Mesendoderm (in vitro differentiated cells): ENCODE measurements at regions not wholly inside any gene's neighbourhood (a gene's known extent, or its start where the extent isn't known, plus 50 kb on each side); places are given as distances from the start of the nearest gene placed in this dataset.

Source experiments
- DNase-seq: peaks from one replicate; pipeline ENCODE4 v3.0.0; 2013
- H2AK5ac ChIP-seq: 2 replicates; pipeline ENCODE4 v1.6.1; 2013; ENCODE audit warnings: low read length, inconsistent platforms
- H2BK120ac ChIP-seq: 2 replicates; pipeline ENCODE4 v1.6.1; 2013; ENCODE audit warnings: low read depth, mild to moderate bottlenecking, low read length, moderate library complexity, mixed read lengths
- H2BK15ac ChIP-seq: replicated peaks from 2 replicates; pipeline ENCODE4 v1.6.1; 2013; ENCODE audit warnings: low read depth, mild to moderate bottlenecking, moderate library complexity
- H2BK5ac ChIP-seq: 2 replicates; pipeline ENCODE4 v1.6.1; 2013; ENCODE audit warnings: low read length, inconsistent platforms
- H3K18ac ChIP-seq: 2 replicates; pipeline ENCODE4 v1.6.1; 2013; ENCODE audit warnings: mild to moderate bottlenecking, low read length, mixed read lengths
- H3K23ac ChIP-seq: one replicate; pipeline ENCODE4 v1.6.1; 2013; ENCODE audit warnings: low read length
- H3K27ac ChIP-seq: 2 replicates; pipeline ENCODE4 v1.5.1; 2013; ENCODE audit warnings: low read depth, mild to moderate bottlenecking, inconsistent platforms, low read length, moderate library complexity
- H3K27me3 ChIP-seq: 2 replicates; pipeline ENCODE4 v1.6.1; 2013; ENCODE audit warnings: low read length, control low read depth, mild to moderate bottlenecking, inconsistent platforms; ENCODE audit not compliant: insufficient read depth, poor library complexity
- H3K36me3 ChIP-seq: 2 replicates; pipeline ENCODE4 v1.6.1; 2013; ENCODE audit warnings: low read length, inconsistent platforms; ENCODE audit not compliant: control insufficient read depth, insufficient read depth
- H3K4ac ChIP-seq: one replicate; pipeline ENCODE4 v1.6.1; 2013; ENCODE audit warnings: low read depth, mild to moderate bottlenecking, low read length, moderate library complexity
- H3K4me1 ChIP-seq: 2 replicates; pipeline ENCODE4 v1.6.1; 2013; ENCODE audit warnings: low read depth, low read length, inconsistent platforms; ENCODE audit not compliant: control insufficient read depth
- H3K4me2 ChIP-seq: 2 replicates; pipeline ENCODE4 v1.6.1; 2013; ENCODE audit warnings: low read length
- H3K4me3 ChIP-seq: 2 replicates; pipeline ENCODE4 v1.5.1; 2013; ENCODE audit warnings: mild to moderate bottlenecking, low read length
- H3K56ac ChIP-seq: one replicate; pipeline ENCODE4 v1.6.1; 2013; ENCODE audit warnings: low read length
- H3K79me1 ChIP-seq: 2 replicates; pipeline ENCODE4 v1.6.1; 2013; ENCODE audit warnings: low read length, inconsistent platforms
- H3K79me2 ChIP-seq: 2 replicates; pipeline ENCODE4 v1.6.1; 2013; ENCODE audit warnings: mild to moderate bottlenecking, low read length; ENCODE audit not compliant: control insufficient read depth, insufficient read depth
- H3K9ac ChIP-seq: 2 replicates; pipeline ENCODE4 v1.6.1; 2013; ENCODE audit warnings: low read length, inconsistent platforms
- H4K5ac ChIP-seq: one replicate; pipeline ENCODE4 v1.6.1; 2013; ENCODE audit warnings: low read length
- H4K8ac ChIP-seq: one replicate; pipeline ENCODE4 v1.6.1; 2013; ENCODE audit warnings: low read depth, mild to moderate bottlenecking, control low read depth, low read length, moderate library complexity
- WGBS: extraction: QIAGEN DNeasy Blood & Tissue Kit; methylation state at CpG from one replicate; pipeline ENCODE4 v1.1.7; 2013; ENCODE audit warnings: low lambda C conversion rate, missing lambda C conversion rate; ENCODE audit not compliant: insufficient coverage; ENCODE audit errors: extremely low coverage; 5-methylcytosine and 5-hydroxymethylcytosine counted together

GRCh38 chr1:30286988-30287839, 436.2 kb downstream of the MATN1 start:
- Histone ChIP-seq H3K79me1 (no peaks in the 10 kb centered on the region), H2BK5ac (no peak overlapping the region), H4K8ac (no peak overlapping the region), H3K56ac (no peak overlapping the region), H3K27ac (no peak overlapping the region), H3K18ac (no peak overlapping the region), H3K4me2 (no peak overlapping the region), H3K36me3 (no peaks in the 10 kb centered on the region), H3K9ac (no peak overlapping the region), H3K4ac (no peak overlapping the region), H2BK120ac (no peak overlapping the region), H2BK15ac (no peak overlapping the region), H3K4me3 (no peak overlapping the region), H4K5ac (no peak overlapping the region), H3K79me2 (no peaks in the 10 kb centered on the region), H3K27me3 (no peaks in the 10 kb centered on the region), H3K23ac (no peak overlapping the region), H3K4me1 (no peaks in the 10 kb centered on the region), H2AK5ac (no peak overlapping the region)
- DNase-seq, result no peak
- whole genome bisulfite sequencing, result no CpG with 5 or more reads among the region's 6 CpGs

- Histone ChIP-seq H2BK15ac (no peak overlapping the region), H3K18ac (no peak overlapping the region), H3K27me3 (no peaks in the 10 kb centered on the region), H3K56ac (no peak overlapping the region), H2AK5ac (no peak overlapping the region), H3K36me3 (no peaks in the 10 kb centered on the region), H3K4me2 (no peak overlapping the region), H3K4me3 (no peak overlapping the region), H4K5ac (no peak overlapping the region), H2BK5ac (no peak overlapping the region), H3K23ac (no peak overlapping the region), H3K4ac (no peak overlapping the region), H2BK120ac (no peak overlapping the region), H4K8ac (no peak overlapping the region), H3K4me1 (no peaks in the 10 kb centered on the region), H3K27ac (no peak overlapping the region), H3K79me1 (no peaks in the 10 kb centered on the region), H3K9ac (no peak overlapping the region), H3K79me2 (no peaks in the 10 kb centered on the region)
- DNase-seq, result no peak
- no CpG with 5 or more reads among the region's 13 CpGs for WGBS
Measured at GRCh38 chr1:30286241-30286987, 437.0 kb downstream of the MATN1 start.

- no CpG with 5 or more reads among the region's 12 CpGs for WGBS
- no peak overlapping the region for H3K27ac ChIP-seq
- H3K4me3 ChIP-seq, result no peak overlapping the region
- no peak overlapping the region for H3K18ac ChIP-seq
- no peaks in the 10 kb centered on the region for H3K36me3 ChIP-seq
- H2BK120ac ChIP-seq, result no peak overlapping the region
- no peak for DNase-seq
- no peak overlapping the region for H2BK15ac ChIP-seq
- no peak overlapping the region for H3K4ac ChIP-seq
- no peak overlapping the region for H3K56ac ChIP-seq
- H3K9ac ChIP-seq, result no peak overlapping the region
- H2BK5ac ChIP-seq, result no peak overlapping the region
- no peak overlapping the region for H4K8ac ChIP-seq
- no peak overlapping the region for H2AK5ac ChIP-seq
- H3K79me1 ChIP-seq, result no peaks in the 10 kb centered on the region
- no peaks in the 10 kb centered on the region for H3K27me3 ChIP-seq
- H3K23ac ChIP-seq, result no peak overlapping the region
- no peaks in the 10 kb centered on the region for H3K4me1 ChIP-seq
- no peaks in the 10 kb centered on the region for H3K79me2 ChIP-seq
- H3K4me2 ChIP-seq, result no peak overlapping the region
- H4K5ac ChIP-seq, result no peak overlapping the region
Measured at GRCh38 chr1:30285501-30285932, 437.9 kb downstream of the MATN1 start.

GRCh38 chr1:30284728-30285475, 438.5 kb downstream of the MATN1 start:
- Histone ChIP-seq H3K18ac (no peak overlapping the region), H3K27ac (no peak overlapping the region), H3K56ac (no peak overlapping the region), H3K27me3 (no peaks in the 10 kb centered on the region), H2AK5ac (no peak overlapping the region), H4K8ac (no peak overlapping the region), H3K79me1 (no peaks in the 10 kb centered on the region), H3K9ac (no peak overlapping the region), H3K4me1 (no peaks in the 10 kb centered on the region), H4K5ac (no peak overlapping the region), H3K23ac (no peak overlapping the region), H3K36me3 (no peaks in the 10 kb centered on the region), H2BK5ac (no peak overlapping the region), H2BK15ac (no peak overlapping the region), H2BK120ac (no peak overlapping the region), H3K4me2 (no peak overlapping the region), H3K4ac (no peak overlapping the region), H3K79me2 (no peaks in the 10 kb centered on the region), H3K4me3 (no peak overlapping the region)
- DNase-seq, result no peak
- WGBS, result no CpG with 5 or more reads among the region's 17 CpGs

- H3K4me2 ChIP-seq, result no peak overlapping the region
- no peak overlapping the region for H3K4ac ChIP-seq
- no peak overlapping the region for H2BK5ac ChIP-seq
- H2AK5ac ChIP-seq, result no peak overlapping the region
- no peak overlapping the region for H3K27ac ChIP-seq
- no peak overlapping the region for H3K23ac ChIP-seq
- H4K5ac ChIP-seq, result no peak overlapping the region
- no peak overlapping the region for H2BK15ac ChIP-seq
- H3K9ac ChIP-seq, result no peak overlapping the region
- H3K79me1 ChIP-seq, result no peaks in the 10 kb centered on the region
- H2BK120ac ChIP-seq, result no peak overlapping the region
- no peak for DNase-seq
- no peaks in the 10 kb centered on the region for H3K27me3 ChIP-seq
- no CpG with 5 or more reads among the region's 4 CpGs for WGBS
- no peaks in the 10 kb centered on the region for H3K4me1 ChIP-seq
- no peak overlapping the region for H3K56ac ChIP-seq
- no peak overlapping the region for H4K8ac ChIP-seq
- H3K18ac ChIP-seq, result no peak overlapping the region
- no peaks in the 10 kb centered on the region for H3K36me3 ChIP-seq
- H3K79me2 ChIP-seq, result no peaks in the 10 kb centered on the region
- no peak overlapping the region for H3K4me3 ChIP-seq
Measured at GRCh38 chr1:30284226-30284625, 439.2 kb downstream of the MATN1 start.
